Vagina (tissue), 2 donors: ENCODE measurements at regions not wholly inside any gene's neighbourhood (a gene's known extent, or its start where the extent isn't known, plus 50 kb on each side); places are given as distances from the start of the nearest gene placed in this dataset.
"Not testable (repeated sequence)": the region's sequence is repeated elsewhere in the genome, so short reads cannot be mapped to it uniquely, and the experiment has no call there.

Experiments used
- DNase-seq, 2 donors: peaks; one replicate each; pipeline ENCODE4 v3.0.0-alpha.2; 2017; ENCODE audit errors: extremely low spot score in 2 of 2
- H3K27ac ChIP-seq: fragments of 200-600 bp; sonication (generic); one replicate; pipeline ENCODE4 v1.5.1; 2019
- H3K27me3 ChIP-seq: fragments of 200-600 bp; sonication (generic); one replicate; pipeline ENCODE4 v1.5.1; 2019
- H3K36me3 ChIP-seq, 2 donors: fragments of 200-600 bp; sonication (generic); one replicate each; pipeline ENCODE4 v1.5.1; 2017 to 2019
- H3K4me1 ChIP-seq: fragments of 200-600 bp; sonication (generic); one replicate; pipeline ENCODE4 v1.5.1; 2019
- H3K4me3 ChIP-seq, 2 donors: fragments of 200-600 bp; sonication (generic); 1 replicate in 1 of 2; 2 replicates in 1 of 2; pipeline ENCODE4 v1.5.1; 2016 to 2019
- H3K9me3 ChIP-seq: fragments of 200-600 bp; sonication (generic); one replicate; pipeline ENCODE4 v1.5.1; 2019
- POLR2A ChIP-seq, 2 donors: fragments of 450-650 bp; IDR thresholded peaks; one replicate each; pipeline ENCODE4 v1.6.1; 2017; ENCODE audit warnings: antibody characterized with exemption in 2 of 2, mild to moderate bottlenecking in 2 of 2, moderate library complexity in 2 of 2
- POLR2AphosphoS5 ChIP-seq, 2 donors: sonication (generic); formaldehyde crosslinking; IDR thresholded peaks; one replicate each; pipeline ENCODE4 v1.9.0; 2017; ENCODE audit warnings: antibody characterized with exemption in 2 of 2, mild to moderate bottlenecking in 2 of 2, low read depth in 1 of 2; ENCODE audit not compliant: insufficient read depth in 1 of 2
- intact Hi-C: fragments of 100-400 bp; cut with DNase I; formaldehyde crosslinking; loops from one replicate; pipeline ENCODE4 v1.15.1; 2023
- TF ChIP-seq, protein P1 (sequence below), 3 experiments: fragments of 450-650 bp in 2 of 3; fragments of 200-600 bp in 1 of 3; sonication (generic) in 1 of 3; IDR thresholded peaks; one replicate each; pipeline ENCODE4 v1.5.1; 2017 to 2019; ENCODE audit warnings: antibody characterized with exemption in 3 of 3, mild to moderate bottlenecking in 2 of 3, moderate library complexity in 2 of 3

DNA sequence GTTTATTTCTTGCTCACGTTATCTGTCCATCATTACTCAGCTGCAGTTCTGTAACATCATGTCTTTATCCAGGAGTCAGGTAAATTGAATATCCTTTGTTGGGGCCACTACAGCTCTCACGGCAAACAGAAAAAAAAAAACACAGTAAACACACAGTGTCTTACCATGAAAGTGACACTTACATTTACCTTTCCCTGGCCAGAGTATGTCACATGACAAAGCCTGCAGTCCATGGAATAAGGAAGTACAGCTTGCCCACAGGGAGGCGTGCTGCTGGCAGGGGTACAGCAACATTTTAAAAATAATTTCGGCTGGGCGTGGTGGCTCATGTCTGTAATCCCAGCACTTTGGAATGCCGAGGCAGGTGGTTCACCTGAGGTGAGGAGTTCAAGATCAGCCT lies 85.7 kb upstream of the HS3ST4 start:
- Histone ChIP-seq H3K4me1 (no peaks in the 10 kb centered on the region), H3K9me3 (no peaks in the 10 kb centered on the region), H3K36me3 (no peaks in the 10 kb centered on the region), H3K27ac (no peak overlapping the region), H3K27me3 (no peaks in the 10 kb centered on the region), H3K4me3 (no peak overlapping the region)
- TF ChIP-seq POLR2AphosphoS5 (IDR thresholded peaks at IDR 0.05; ENCODE audit: insufficient read depth in 1 of 2, low read depth in 1 of 2): no peak
- no peak for TF ChIP-seq POLR2A (IDR thresholded peaks at IDR 0.05)
- TF ChIP-seq, protein P1, sequence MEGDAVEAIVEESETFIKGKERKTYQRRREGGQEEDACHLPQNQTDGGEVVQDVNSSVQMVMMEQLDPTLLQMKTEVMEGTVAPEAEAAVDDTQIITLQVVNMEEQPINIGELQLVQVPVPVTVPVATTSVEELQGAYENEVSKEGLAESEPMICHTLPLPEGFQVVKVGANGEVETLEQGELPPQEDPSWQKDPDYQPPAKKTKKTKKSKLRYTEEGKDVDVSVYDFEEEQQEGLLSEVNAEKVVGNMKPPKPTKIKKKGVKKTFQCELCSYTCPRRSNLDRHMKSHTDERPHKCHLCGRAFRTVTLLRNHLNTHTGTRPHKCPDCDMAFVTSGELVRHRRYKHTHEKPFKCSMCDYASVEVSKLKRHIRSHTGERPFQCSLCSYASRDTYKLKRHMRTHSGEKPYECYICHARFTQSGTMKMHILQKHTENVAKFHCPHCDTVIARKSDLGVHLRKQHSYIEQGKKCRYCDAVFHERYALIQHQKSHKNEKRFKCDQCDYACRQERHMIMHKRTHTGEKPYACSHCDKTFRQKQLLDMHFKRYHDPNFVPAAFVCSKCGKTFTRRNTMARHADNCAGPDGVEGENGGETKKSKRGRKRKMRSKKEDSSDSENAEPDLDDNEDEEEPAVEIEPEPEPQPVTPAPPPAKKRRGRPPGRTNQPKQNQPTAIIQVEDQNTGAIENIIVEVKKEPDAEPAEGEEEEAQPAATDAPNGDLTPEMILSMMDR (IDR thresholded peaks at IDR 0.05): no peak
- DNase-seq: no peak
- intact Hi-C loops: no loop called here

DNA sequence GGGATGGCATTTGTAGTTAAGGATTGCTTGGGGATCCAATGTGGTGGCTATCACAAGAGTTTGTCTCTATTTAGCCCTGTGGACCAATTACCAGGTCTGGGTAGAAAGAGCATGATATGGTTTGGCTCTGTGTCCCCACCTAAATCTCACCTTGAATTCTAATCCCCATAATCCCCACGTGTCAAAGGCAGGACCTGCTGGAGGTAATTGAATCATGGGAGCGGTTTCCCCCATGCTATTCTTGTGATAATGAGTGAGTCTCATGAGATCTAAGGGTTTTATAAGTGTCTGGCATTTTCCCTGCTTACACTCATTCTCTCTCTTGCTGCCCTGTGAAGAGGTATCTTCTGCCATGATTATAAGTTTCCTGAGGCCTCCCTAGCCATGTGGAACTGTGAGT lies 86.4 kb upstream of the HS3ST4 start:
- no peaks in the 10 kb centered on the region for H3K27me3 ChIP-seq
- H3K4me1 ChIP-seq: no peaks in the 10 kb centered on the region
- H3K9me3 ChIP-seq: no peaks in the 10 kb centered on the region
- TF ChIP-seq POLR2AphosphoS5 (IDR thresholded peaks at IDR 0.05; ENCODE audit: insufficient read depth in 1 of 2, low read depth in 1 of 2) (no peak), POLR2A (IDR thresholded peaks at IDR 0.05) (no peak)
- TF ChIP-seq, protein P1 (IDR thresholded peaks at IDR 0.05): no peak
- no peaks in the 10 kb centered on the region for H3K36me3 ChIP-seq
- no peak overlapping the region for H3K27ac ChIP-seq
- no peak overlapping the region for H3K4me3 ChIP-seq
- intact Hi-C loops: no loop called here
- DNase-seq: no peak

DNA sequence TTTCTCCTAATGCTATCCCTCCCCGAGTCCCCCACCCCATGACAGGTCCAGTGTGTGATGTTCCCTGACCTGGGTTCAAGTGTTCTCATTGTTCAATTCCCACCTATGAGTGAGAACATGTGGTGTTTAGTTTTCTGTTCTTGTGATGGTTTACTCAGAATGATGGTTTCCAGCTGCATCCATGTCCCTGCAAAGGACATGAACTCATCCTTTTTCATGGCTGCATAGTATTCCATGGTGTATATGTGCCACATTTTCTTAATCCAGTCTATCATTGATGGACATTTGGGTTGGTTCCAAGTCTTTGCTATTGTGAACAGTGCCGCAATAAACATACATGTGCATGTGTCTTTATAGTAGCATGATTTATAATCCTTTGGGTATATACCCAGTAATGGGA lies 90.5 kb upstream of the HS3ST4 start:
- H3K4me3 ChIP-seq, intact Hi-C loops, H3K36me3 ChIP-seq, H3K27ac ChIP-seq, H3K27me3 ChIP-seq, H3K9me3 ChIP-seq, DNase-seq, H3K4me1 ChIP-seq: not testable (repeated sequence)

DNA sequence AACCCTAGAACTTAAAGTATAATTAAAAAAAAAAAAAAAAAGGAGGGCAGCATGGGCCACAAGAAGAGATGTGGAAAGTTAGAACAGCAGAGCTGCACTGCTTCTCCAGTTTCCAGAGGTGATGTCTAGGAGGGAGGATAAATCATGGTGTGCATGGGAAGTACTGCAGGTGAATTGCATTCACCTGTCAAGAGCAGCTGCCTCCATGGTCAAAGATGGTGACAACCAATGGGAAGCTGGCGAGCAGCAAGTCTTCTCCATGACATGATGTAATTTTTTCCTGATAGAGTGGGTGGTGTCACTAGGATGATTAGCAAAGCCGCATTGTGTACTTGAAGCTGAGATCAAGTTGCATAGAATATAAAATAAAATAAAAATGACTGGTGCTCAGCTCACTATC lies 95.6 kb upstream of the HS3ST4 start:
- Histone ChIP-seq H3K9me3 (no peaks in the 10 kb centered on the region), H3K27me3 (no peaks in the 10 kb centered on the region), H3K4me1 (no peaks in the 10 kb centered on the region), H3K36me3 (no peaks in the 10 kb centered on the region), H3K27ac (no peak overlapping the region), H3K4me3 (no peak overlapping the region)
- TF ChIP-seq POLR2AphosphoS5 (IDR thresholded peaks at IDR 0.05; ENCODE audit: insufficient read depth in 1 of 2, low read depth in 1 of 2) (no peak), POLR2A (IDR thresholded peaks at IDR 0.05) (no peak)
- TF ChIP-seq, protein P1 (IDR thresholded peaks at IDR 0.05): no peak
- intact Hi-C loops: no loop called here
- no peak for DNase-seq

DNA sequence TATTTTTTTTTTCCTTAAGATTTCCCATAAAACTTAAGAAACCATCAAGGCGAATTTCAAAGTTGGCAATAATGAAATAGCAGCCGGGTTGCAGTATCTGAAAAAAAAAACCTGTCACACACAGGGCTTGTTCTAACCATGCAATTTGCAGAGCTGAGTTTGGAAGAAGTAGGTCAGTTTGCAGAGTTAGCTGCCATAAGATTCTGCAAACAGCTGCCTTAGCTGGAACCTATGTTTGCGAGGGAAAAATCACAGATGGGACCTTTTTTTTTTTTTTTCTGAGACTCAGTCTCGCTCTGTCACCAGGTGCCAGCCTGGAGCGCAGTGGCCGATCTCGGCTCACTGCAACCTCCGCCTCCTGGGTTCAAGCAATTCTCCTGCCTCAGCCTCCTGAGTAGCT lies 98.5 kb upstream of the HS3ST4 start:
- no peaks in the 10 kb centered on the region for H3K4me1 ChIP-seq
- no peaks in the 10 kb centered on the region for H3K9me3 ChIP-seq
- H3K27me3 ChIP-seq: no peaks in the 10 kb centered on the region
- H3K27ac ChIP-seq: no peak overlapping the region
- H3K4me3 ChIP-seq: no peak overlapping the region
- H3K36me3 ChIP-seq: no peaks in the 10 kb centered on the region
- no peak for DNase-seq
- TF ChIP-seq POLR2AphosphoS5 (IDR thresholded peaks at IDR 0.05; ENCODE audit: insufficient read depth in 1 of 2, low read depth in 1 of 2): no peak
- TF ChIP-seq, protein P1 (IDR thresholded peaks at IDR 0.05): no peak
- intact Hi-C loops: no loop called here

DNA sequence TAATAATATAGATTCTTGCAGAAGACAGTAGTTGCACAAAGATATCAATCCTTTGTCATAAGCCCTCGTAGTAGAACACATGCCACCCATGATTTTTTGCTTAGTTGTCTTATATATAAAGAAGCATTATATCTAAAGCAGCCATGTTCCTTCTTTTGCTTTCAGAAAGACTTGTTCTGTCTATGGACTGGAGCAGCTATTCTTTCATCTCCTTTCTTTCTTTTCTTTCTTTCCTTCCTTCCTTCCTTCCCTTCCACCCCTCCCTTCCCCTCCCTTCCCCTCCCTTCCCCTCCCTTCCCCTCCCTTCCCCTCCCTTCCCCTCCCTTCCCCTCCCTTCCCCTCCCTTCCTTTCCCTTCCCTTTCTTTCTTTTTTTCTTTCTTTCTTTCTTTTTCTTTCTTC lies 104.0 kb upstream of the HS3ST4 start:
- no peaks in the 10 kb centered on the region for H3K36me3 ChIP-seq
- no peak overlapping the region for H3K4me3 ChIP-seq
- intact Hi-C loops: no loop called here

More for the DNA sequence above, 104.0 kb upstream of the HS3ST4 start:
- H3K9me3 ChIP-seq: no peaks in the 10 kb centered on the region
- no peaks in the 10 kb centered on the region for H3K4me1 ChIP-seq
- DNase-seq: no peak
- H3K27me3 ChIP-seq: no peaks in the 10 kb centered on the region
- TF ChIP-seq, protein P1 (IDR thresholded peaks at IDR 0.05): no peak
- no peak for TF ChIP-seq POLR2A (IDR thresholded peaks at IDR 0.05)
- H3K27ac ChIP-seq: no peak overlapping the region
